HG03196 (cell line): ENCODE measurements at regions not wholly inside any gene's neighbourhood (a gene's known extent, or its start where the extent isn't known, plus 50 kb on each side); places are given as distances from the start of the nearest gene placed in this dataset.
"Not testable (repeated sequence)": the region's sequence is repeated elsewhere in the genome, so short reads cannot be mapped to it uniquely, and the experiment has no call there.

Experiments used
- ATAC-seq: cut with Tn5 transposase; IDR thresholded peaks from one replicate; pipeline ENCODE4 v1.9.1; 2021; ENCODE audit not compliant: unreplicated experiment

DNA sequence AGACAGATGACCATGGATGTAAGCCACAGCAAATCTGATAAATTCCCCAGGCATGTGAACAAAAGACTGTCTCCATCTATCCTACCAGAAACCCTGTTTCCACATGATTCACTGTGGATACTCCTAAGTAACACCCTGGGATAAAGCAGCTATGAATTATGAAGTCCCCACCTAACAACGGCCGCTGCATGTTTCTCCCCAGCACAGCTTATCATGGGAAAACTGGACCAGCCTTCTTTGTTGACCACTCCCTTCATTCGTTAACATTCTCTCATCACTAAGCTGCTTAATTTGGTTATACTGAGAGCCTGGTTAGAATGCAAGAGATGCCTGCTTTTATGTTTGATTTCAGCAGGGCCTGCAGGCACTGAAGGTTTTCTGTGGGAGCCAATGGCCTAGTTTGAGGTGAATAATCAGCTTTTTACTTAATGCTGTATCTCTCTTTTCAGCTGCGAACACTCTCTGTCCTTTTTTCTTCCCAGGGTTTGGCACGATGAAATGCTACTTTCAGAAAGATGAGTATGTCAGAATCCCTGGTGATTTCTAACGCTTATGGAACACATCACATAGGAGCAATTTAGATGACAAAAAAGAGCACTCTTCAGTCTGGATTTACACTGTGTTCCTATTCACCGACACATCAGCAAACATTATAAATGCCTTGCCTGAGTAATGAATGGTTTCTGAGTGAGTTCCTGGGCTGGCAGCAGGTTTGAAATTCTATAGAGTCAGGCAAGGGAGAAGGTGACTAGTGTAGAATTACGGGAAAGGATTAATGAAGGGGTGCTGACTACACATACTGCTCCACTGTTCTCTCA, 318.4 kb upstream of the ZNF608 start:
- ATAC-seq = no peak

DNA sequence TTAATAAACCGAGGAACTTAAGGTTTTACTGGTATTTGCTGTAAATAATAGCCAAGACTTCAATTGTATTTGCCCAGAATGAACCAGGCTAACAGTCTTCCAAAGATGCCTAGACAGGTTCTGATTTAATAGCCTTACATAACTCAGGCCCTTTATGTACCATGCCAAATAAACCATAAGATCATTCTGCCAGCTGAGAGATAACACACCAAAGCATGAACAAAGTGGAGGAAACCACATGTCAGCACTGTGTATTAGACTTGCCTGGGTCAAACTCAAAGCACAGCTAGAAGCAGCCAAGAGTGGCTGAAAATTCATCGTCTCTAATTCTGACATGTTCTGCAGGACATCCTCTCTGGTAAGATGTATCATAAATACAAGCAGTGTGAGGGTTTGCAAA, 319.3 kb upstream of the ZNF608 start:
- ATAC-seq = no peak

DNA sequence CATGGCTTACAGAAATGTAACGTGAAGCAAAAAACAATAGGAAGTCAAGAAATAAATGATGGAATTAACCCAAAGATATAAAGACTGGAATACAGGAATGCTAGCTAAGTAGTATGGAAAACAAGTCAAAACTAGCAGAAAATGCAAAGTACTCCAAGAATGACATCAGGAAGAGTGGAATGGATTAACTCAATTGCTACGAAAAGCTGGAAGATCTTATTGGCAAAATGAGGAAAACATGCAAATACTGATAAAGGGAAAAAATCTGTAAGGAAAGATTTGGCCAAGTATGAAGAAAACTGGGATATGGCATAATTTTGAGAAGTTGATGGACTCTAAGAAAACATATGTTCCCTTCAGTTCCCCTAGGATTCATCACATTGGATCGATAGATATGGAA, 324.5 kb upstream of the ZNF608 start:
- no peak for ATAC-seq

DNA sequence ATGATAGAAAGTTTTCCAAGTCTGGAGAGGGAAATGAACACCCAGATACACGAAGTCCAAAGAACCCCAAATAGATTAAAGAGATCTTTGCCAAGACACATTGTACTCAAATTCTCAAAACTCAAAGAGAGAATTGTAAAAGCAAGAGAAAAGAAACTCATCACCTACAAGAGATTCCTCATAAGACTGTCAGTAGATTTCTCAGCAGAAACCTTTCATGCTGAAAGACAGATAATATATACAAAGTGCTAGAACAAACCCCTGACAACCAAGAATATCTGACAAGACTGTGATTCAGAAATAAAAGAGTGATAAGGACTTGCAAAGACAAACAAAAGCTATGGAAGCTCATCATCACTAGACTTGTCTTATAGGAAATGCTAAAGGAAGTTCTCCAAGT, 326.7 kb upstream of the ZNF608 start:
- ATAC-seq = no peak

DNA sequence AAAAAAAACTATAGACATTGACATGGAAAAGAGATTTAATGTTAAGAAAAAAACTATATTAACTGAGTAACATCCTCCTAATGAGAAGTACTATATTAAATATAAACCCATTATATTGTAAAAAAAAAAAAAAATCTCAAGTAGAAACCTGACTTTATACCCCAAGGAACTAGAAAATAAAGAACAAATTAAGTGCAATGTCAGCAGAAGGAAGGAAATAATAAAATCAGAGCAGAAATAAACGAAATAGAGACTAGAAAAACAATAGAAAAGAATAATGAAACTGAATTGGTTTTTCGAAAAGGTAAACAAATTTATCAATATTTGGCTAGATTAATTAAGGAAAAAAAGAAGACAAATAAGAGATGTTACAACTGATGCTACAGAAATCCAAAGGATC, 329.1 kb upstream of the ZNF608 start:
- no peak for ATAC-seq

DNA sequence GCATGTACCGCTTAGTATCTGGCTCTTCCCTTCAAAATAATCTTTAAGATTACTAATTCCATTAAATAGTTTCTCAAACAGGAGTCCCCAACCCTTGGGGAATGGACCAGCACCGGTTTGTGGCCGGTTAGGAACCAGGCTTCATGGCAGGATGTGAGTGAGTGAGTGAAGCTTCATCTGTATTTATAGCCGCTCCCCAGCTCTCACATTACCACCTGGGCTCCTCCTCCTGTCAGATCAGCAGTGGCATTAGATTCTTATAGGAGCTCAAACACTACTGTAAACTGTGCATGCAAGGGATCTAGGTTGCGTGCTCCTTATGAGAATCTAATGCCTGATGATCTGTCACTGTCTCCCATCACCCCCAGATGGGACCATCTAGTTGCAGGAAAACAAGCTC, 332.6 kb upstream of the ZNF608 start:
- ATAC-seq = not testable (repeated sequence)

DNA sequence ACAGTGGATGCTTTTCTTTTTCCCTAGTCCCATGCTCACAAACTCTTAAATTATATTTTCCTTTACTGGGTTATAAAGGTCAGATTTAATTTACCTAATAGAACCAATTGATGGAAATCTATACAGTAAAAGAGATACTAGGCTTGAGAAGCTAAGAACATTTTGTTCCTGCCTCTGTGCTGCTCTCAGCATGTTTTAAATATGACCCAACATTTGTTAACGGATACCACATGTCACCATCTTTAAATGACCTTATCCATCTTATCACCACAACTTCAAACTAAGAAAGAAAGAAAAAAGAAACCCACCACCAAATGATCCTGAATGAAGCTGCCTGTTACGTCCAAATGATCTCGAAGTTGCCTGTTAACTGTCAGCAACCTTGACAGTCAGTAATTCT, 334.7 kb upstream of the ZNF608 start:
- no peak for ATAC-seq

DNA sequence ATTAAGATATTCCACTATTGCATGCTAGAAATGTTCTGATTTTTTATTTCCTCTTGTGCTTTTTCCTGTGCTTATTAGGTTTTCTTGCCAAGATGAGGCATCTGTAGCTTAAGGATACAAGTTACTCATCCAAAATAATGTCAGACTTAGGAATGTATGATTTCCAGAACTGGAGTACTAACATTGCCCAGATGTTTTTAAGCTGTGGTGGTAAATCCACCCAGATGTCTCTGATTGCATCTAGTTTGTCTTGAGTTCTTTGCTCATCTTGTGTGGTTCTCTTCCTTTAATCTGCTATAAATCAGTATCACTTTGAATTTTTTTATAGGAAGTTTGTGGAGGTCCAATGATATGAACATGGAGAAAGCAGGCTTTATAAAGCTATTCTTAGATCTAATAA, 337.5 kb upstream of the ZNF608 start:
- ATAC-seq = no peak

DNA sequence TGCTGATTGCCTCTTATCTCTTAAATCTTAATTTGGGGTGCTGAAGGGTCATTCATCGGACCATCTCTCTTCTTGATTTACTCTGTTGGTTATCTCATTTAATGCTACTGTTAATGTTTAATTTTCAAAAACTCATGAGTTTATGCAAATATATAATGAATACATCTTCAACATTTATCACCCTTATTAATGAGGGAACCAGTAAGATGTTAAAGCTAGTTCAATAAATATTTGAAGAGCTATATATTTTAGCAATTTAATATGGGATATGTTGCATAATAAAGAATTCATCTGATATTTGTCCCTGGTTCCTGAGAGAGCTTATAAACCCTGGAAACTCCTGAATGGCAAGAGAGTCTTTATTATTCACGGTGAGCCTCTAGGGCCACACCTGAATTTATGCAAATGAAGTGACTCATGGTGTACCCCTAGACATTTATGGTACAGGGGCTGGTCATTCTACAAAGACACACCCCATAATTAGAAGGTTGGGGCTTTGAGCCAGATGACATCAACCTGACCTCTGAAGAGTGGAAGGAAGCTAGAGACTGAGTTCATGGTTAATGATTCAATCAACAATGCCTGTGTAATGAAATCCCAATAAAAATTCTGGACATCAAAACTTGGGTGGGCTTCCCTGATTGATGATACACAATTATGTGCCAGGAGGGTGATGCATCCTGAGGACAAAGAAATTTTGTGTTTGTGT, 339.5 kb upstream of the ZNF608 start:
- no peak for ATAC-seq

DNA sequence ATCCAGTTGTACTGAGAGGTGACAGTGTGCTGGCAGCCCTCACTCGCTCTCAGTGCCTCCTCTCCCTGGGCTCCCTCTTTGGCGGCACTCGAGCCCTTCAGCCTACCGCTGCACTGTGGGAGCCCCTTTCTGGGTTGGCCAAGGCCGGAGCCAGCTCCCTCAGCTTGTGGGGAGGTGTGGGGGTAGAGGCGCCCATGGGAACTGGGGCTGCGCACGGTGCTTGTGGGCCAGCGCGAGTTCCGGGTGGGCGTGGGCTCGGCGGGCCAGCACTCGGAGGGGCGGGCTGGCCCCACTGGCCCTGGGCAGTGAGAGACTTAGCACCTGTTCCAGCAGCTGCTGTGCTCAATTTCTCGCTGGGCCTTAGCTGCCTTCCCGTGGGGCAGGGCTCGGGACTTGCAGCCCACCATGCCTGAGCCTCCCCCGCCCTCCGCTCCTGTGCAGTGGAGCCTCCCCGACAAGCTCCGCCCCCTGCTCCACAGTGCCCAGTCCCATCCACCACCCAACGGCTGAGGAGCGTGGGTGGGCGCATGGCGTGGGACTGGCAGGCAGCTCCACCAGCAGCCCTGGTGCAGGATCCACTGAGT, 342.2 kb upstream of the ZNF608 start:
- ATAC-seq = no peak

DNA sequence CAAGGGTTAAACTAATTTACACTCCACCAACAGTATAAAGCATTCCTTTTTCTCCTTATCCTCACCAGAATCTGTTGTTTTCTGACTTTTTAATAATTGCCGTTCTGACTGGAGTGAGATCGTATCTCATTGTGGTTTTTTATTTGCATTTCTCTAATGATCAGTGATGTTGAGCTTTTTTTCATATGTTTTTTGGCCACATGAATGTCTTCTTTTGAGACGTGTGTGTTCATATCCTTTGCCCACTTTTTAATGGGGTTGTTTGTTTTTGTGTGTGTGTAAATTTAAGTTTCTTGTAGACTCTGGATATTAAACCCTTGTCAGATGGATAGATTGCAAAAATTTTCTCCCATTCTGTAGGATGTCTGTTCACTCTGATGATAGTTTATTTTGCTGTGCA, 345.7 kb upstream of the ZNF608 start:
- ATAC-seq = not testable (repeated sequence)

DNA sequence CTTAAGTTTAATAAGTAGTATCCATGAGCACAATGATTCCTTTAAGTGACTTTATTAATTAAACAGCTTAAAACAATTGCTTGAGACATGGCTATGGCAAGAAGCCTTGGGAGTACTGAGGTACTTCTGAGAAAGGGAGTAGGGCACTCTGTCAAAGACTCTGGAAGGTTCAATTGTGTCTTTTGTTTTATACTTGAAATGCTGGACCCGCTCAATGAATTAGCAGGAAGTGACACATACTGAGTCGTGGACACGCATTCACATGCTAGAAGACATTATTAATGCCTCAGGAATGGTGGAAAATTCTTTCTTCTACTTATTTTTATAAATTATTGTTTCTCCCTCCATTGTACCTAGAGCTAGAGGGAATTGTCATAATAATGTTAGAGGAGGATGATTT, 347.3 kb upstream of the ZNF608 start:
- no peak for ATAC-seq

DNA sequence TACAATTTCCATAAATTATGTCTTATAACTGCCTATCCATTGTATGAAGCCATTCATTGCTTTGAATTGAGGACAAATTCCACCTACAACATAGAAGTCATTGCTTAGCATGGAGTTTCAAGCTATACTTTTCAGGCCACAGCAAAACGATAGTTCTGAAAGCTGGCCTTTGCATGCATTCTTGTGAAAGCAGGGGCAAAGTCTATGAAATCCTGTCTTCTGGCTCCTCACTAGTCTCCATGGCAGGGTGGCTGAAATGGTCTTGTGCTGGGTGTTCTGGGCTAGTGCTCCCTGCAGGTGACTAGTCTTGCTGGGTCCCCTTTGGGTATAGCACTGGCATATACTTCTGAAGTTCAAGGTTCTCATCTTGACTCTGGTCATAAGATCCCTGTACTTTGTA, 353.9 kb upstream of the ZNF608 start:
- ATAC-seq = no peak

DNA sequence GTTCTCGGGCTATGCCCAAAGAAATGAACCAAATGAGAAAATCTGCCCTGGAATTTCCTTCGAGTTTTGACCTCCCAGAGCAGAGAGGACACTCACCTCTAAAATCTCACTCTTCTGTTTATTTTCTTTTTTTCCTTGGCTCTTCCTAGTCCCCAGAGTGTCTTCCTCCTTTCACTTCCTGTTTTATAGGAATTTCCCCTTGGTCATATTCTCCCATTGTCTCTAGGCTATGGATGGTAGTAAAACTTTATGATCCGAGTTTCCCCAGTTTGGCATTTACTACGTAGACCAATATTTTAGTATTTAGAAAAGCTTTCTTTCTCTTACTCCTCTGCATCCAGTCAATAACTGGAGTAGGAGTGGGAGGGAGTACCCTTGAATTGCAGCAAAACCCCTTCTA, 354.5 kb upstream of the ZNF608 start:
- ATAC-seq = no peak

DNA sequence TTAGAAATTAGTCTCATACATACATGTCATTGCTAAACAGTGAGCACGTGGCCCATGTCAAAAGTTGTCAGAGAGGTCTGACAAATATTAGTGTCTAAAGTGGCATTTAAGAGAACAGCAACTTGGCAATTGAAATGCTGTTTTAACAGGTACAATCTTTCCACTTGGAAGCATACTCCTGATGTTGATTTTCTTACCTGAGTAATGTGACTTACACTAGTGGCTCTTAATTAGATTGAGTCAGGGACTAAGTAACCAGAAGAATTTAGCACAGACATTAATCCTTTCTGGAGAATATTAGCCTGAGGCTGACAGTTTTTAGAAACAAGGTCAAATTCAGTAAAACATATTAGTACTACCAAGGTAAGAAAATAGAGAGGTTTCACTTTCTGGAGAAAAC, 357.0 kb upstream of the ZNF608 start:
- no peak for ATAC-seq

DNA sequence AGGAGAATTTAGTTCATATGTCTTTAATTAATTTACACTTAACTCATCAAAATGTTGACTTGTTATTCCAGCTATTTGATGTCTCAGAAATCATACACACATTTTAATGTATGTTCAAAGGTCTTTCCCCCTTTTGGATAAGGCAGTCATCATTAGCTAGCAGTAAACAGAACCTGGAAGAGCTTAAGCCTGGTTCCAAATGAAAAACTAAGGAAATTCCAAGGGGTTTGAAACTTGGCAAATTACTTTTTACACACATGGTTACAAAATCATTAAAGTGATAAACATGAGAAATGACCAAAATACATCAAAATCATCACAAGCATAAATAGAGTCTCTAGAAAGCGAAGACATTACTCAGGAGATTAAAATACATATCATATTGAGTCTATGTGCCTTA, 359.8 kb upstream of the ZNF608 start:
- ATAC-seq = no peak

DNA sequence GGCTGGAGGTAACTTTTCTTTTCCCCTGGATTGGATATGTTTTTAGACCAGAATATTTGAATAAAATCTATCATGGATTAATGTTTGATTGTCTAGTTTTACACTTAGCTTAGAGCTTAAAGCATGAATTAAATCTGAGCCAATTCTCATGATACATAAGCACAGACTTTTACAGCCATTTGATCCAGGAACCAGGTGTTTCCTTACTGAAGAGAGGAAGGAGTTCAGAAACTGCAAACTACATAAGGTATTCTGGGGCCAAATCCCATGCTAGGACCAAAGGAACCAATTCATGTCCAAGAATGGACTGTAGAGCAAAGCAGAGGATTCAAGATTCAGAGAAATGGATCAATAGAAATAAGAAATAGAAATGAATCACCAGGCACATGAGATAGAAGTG, 360.4 kb upstream of the ZNF608 start:
- no peak for ATAC-seq

DNA sequence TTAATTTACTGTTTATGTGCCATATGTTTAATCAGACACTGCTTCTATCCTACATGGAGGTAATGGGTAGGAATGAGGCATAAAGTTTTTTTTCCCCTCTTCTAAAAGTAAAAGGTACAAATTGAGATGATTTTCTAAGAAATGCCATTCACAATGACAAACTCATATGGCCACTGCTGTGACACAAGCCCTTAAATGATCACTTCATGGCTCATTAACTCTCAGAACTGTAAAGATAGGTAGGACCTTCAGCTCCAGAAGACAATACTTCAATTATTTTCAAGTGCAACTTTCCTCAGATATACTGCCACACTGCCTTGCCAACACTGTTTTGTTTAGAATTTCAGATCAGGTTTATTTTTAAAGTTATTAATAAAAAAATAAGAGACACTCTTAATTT, 362.9 kb upstream of the ZNF608 start:
- ATAC-seq = no peak

DNA sequence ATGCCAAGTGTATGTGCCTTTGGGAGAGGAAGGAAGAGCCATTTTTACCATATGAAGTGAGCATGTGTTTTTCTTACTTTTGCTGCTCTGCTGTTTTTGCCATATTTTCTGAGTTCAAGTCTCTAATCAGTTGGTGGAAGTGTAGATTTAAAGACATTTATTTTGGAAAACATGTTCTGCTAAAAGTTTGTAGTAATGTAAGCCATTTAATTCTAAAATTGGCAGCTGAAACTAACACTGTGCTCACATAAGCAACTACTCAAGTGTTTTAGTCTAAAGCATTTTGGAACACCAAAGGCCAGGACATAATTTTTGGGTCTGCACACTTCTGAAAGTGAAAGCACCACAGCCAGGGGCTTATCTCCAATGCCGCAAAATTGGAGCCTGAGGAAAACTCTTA, 363.4 kb upstream of the ZNF608 start:
- no peak for ATAC-seq

DNA sequence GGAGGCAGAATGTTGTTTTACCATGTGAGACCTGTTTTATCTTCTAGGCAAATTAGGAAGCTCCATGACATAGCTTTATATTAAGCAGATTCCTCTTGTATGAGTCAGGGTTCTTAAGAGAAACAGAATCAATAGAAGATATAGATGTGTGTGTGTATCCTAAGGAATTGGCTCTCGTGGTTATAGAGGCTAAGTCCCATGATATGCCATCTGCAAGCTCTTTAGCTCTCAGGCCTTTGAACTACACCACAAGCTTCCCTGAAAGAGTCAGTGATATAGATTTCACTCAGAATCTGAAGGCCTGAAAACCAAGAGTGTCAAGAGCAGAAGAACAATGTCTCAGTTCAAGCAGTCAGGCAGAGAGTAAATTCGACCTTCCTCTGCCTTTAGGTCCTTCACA, 365.8 kb upstream of the ZNF608 start:
- no peak for ATAC-seq

DNA sequence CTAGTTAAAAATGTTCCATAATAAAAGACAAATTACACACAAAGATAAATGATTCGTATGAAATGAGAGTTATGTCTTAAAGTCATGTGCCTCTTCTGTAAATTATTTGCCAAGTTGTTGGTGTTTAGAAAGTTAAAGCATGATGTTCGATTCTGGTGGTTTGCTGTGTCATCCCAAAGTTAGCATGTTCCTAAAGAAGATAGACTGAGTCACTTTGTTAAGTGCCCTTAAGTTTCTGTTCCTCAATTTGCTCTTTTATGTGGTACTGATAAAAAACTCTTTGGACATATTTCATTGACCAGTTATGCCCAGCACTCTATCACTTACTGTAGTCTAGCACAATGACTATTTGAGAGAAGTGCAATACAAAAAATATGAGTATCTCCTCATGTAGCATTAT, 366.9 kb upstream of the ZNF608 start:
- peak; percentile 74 for ATAC-seq

DNA sequence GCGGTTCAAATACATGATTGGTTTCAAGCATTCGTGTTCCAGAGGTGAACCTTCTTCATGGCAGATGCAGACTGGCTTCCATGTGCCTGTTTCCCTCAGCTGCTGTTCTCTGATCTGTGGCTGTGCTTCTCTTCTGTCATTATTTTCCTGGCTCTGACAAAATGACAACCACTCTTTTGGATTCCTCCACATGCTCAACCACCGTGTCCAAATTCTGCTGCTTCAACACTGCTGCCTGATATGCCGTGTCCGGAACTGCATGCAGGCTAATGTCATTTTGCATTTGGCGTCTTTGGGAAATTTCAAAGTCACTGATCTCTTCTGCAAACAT, 368.7 kb upstream of the ZNF608 start:
- ATAC-seq = no peak

DNA sequence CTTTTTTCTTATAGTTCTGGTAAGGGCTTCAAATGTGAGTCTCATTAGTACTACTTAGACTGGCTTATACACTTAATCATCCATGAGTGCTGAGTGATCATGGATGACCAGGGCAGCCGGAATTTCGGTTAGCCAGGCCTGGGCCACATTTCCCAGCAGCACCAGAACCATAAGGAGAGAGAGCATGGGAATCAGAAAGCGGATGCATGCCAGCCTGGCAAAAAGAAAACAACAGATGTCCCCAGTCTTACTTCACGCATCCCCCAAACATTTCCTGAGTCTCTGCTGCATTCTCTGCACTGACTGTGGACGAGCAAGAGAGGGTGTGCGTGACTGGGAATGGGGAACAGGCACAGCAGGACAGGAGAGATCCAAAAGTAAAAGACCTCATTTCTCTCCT, 371.1 kb upstream of the ZNF608 start:
- ATAC-seq = no peak
